Muscle of arm (tissue), 1 donor: ENCODE measurements at regions not wholly inside any gene's neighbourhood (a gene's known extent, or its start where the extent isn't known, plus 50 kb on each side); places are given as distances from the start of the nearest gene placed in this dataset.
"Not testable (repeated sequence)": the region's sequence is repeated elsewhere in the genome, so short reads cannot be mapped to it uniquely, and the experiment has no call there.

ENCODE experiments used
- DNase-seq: peaks from one replicate; pipeline ENCODE4 v3.0.0-alpha.2; 2013

DNA sequence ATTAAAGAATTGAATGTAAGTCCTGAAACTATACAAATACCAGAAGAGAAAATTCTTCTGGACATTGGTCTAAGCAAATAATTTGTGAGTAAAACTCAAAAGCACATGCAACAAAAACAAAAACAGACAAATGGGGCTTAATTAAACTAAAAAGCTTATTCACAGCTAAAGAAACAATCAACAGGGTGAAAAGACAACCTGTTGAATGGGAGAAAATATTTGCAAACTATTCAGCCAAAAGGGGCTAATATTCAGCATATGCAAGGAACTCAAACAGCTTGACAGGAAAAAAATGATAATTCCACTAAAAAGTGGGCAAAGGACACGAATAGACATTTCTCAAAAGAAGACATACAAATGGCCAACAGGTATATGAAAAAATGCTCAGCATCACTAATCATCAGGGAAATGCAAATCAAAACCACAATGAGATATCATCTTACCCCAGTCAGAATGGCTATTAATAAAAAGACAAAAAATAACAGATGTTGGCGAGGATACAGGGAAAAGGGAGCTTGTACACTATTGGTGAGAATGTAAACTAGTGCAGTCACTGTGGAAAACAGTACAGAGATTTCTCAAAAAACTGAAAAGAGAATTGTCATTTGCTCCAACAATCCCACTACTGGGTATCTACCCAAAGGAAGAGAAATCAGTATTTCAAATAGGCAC lies 177.5 kb upstream of the RTL1 start:
- no peak for DNase-seq

DNA sequence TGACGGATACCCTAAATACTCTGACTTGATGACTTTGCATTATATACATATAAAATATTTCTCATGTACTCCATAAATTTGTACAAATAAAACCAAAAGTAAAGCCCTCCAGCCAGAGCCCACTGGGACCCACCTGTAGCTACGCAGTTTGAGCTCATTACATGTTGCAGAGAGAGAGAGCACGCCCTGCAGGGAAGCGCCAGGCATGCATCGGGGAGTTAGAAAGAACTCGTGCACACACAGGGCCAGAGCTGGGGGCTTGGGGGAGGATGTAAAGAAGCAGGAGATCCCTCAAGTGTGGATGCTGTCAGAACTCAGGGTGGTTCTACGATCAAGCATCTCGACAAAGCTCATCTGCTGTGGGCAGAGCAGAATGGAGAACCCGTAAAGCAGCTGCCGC lies 178.5 kb upstream of the RTL1 start:
- DNase-seq, result no peak

DNA sequence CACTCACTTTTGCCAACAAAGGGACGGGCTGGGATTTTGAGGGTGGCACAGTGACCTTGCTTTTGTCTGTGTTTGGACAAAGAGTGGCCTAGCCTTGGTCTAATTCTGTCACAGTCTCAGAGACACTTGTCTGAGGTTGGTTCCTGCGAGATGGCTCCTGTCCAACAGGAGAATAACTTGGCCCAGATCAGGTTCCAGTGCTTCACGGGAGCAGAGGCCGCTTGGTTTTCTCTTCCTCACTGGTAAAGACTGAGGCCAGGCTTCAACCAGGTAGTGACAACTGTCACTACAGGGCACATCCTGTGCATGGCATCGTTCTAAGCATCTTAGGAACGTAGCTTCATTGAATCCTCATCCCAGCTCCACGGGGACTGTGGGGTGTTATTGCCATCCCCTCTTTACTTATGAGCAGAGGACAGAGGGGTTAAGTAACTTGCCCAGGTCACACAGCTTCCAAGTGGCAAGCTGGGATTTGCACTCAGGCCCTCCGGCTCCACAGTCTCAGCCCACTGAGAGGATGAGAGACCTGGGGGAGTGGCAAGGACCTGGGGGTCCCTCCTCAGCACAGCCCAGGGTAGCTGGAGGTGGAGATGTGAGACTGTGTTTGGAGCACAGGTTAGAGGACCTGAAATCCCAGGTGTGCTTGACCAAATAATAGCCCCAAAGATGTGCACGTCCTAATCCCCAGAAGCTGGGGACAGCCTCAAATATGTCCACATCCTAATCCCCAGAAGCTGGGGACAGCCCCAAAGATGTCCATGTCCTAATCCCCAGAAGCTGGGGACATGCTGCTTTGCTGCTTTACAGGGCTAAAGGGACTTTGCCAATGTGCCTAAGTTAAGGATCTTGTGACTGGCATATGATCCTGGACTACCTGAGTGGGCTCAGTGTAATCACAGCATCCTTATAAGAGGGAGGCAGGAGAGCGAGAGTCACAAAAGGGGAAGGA lies 179.2 kb upstream of the RTL1 start:
- DNase-seq, result no peak

DNA sequence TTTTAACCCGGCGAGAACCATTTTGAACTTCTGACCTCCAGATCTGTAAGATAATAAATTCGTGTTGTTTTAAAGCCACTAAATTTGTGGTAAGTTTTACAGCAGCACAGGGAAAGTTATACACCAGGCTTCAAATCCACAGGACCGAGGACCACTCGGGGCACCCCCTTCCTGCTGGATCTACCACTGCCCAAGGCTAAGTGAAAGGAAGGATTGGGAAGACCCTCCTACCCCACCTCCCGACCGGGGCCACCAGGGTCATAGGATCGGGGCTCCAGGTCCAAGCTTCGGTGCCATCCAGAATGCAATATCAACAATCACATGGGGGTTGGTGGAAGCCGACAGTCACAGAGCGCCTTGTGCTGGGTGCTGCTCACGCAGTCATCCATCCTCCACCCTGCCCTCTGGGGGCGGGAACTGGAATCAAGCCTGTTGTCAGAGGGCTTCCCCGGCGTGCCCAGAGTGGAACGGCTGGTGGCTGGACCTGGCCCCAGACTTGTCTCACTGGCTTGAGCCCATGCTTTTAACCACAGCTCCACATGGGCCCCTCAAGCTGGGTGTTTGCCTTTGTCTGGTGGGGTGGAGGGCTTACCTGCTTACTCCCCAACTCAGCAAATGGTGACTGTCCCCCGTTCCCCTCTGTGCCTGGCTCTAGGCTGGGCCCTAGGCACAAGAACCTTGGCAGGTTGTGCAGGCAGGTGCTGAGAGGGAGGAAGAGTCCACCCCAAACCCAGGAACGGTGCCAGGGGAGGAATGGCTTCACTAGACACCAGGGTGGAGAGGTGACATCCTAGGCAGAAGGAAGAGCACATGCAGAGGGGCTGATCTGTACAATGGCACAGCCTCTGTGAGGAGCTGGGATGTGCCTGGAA lies 180.3 kb upstream of the RTL1 start:
- no peak for DNase-seq

DNA sequence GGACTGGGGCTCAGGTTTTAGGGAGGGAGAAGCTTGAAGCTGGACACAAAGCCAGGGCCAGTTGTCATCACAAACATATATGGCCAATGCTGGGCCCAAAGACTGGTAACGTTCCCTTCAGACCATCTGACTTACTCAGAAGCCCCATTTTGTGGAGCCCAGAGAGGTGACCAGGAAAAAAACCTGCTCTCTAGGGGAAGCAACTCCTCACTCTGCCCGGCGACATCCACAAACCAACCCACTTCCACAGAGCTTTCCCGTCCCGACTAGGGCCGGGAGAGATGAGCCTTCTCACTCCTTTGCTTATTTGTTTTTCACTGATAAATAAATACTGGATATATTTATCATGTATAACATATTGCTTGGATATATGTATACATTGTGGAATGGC lies 180.9 kb upstream of the RTL1 start:
- DNase-seq, result no peak

DNA sequence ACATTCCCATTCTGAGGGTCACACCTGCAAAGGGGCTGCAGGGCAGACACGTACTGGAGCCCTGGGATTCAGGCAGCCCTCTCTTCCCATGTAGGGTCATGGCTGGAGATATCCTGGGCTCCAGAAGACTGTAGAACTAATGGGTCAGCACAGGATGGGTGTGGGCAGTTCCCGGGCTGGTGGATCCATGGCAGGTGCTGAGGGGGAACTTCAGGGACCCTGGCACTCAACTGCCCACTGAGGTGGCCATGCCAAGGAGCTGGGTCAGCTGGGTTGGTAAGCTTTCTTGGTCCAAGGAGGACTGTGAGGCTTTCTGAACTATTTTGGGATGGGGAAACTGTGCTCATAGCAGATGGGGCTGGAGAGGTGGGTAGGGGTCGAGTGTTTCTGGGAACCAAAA lies 183.4 kb upstream of the RTL1 start:
- no peak for DNase-seq

DNA sequence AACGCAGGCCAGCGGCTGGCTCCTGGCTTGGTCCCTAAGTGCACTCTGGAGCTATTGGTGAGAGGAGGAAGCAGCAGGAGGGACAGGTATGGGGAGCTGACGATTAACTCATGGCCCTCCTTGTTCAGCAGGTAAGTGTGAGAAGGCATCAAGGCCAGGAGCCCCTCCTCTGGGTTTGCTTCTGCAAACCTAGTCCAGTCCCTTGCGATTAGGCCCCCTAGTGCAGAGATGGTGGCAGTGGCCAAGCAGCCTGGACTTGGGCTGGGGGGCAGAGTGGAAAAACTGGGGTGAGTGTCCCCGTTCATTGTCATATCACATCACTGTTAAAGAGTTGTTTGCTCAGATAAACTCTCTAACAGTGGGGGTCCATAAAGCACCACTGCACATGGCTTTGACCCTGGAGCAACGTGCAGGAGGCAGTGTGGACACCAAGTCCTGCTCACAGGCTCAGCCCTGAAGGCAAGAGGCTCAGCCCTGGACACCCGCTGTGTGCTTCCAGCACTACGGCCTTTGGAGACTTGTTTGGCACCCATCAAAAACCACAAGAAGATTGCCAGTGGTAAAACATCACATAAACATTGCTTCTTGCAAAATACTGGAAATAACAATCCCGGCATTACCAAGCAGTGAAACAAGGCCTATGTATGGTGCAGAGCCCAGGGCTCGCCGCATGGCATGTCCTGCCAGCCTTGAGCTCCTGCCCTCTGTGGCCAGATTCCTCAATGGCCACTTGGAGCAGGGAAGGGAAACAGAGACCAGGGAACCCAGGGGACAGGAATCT lies 184.3 kb upstream of the RTL1 start:
- no peak for DNase-seq

DNA sequence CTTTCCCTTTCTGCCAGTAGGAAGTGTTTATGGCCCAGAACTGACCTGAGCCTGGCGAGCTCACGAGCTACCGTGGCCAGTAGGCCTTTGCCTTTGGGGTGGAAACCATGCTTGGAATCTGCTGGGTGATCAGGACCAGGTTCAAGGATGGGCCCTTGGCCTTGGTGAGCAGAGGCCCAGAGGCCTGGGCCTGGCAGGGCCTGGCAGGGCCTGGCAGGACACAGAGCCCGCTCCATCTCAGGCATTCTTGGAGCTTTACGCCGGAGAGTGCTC lies 184.8 kb upstream of the RTL1 start:
- DNase-seq, result no peak

DNA sequence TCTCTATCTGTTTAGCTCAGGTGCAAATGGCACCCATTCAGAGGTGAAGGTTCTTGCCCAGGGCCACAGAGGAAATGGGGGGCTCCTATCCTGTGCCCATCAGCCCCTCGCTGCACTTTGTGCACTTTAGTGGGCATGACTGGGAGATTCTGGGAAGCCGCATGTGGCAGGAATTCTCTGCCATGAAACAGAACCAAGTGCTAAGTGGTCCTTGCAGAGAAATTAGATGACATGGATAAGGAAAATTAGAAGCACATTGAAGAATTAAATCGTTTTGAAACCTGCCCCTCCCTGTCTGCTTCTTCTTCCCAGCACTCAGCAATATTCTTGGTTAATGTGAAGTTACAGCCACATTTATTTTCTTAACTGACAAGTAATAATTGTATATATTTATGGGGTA lies 185.2 kb upstream of the RTL1 start:
- no peak for DNase-seq

DNA sequence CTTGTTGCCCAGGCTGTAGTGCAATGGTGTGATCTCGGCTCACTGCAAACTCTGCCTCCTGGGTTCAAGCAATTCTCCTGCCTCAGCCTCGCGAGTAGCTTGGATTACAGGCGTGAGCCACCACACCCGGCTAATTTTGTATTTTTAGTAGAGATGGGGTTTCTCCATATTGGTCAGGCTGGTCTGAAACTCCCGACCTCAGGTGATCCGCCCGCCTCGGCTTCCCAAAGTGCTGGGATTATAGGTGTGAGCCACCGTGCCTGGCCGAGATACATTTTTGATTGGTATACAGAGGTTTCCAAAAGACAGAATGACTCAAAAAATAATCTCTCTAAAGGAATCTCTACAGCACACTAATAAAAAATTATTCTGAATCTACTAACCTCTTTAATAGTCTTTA lies 187.0 kb upstream of the RTL1 start:
- DNase-seq, result not testable (repeated sequence)

DNA sequence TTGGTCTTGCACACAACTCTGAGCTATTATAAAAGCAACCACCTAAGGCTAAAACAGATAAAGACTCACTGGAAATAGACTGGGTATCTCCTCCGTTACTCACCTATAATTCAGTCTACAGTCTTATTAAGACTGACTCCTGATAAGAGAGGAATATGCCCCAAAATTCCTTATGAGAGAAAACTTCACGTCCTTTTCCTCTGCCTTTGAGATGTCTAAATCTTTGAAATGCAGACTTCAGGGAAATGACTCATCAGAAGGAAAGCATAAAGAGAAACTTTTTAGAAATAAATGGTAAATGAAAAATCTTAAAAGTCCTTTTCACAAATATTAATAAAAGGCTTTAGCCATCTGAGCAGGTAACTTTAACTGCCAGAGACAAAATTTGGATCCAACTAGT lies 187.5 kb upstream of the RTL1 start:
- no peak for DNase-seq

DNA sequence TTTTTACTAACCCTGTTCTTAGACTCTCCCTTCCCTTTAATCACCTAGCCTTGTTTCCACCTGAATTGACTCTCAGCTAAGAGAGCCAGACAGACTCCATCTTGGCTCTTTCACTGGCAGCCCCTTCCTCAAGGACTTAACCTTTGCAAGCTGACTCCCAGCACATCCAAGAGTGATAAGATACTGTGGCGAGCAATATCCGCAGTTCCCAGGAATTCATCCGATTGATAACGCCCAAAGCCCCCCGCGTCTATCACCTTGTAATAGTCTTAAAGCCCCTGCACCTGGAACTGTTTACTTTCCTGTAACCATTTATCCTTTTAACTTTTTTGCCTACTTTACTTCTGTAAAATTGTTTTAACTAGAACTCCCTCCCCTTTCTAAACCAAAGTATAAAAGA lies 191.4 kb upstream of the RTL1 start:
- not testable (repeated sequence) for DNase-seq

DNA sequence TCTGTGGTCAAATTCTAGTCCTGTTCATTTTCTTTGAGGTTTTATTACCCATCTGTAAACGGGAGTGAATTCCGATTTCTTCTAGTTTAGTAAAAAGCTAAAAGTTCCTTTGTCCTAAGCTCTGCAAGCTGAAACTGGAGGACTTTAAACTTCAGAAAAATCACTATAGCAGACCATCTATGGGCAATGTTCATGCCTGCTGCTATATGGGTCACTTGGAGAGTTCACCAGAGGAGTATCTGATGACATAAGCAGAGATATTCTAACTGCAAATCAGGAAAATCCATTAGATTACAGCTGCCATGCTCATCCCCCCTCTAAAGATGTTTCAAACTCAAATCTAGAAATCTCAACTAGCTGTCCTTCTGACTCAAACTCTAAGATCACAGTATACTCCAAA lies 193.0 kb upstream of the RTL1 start:
- no peak for DNase-seq

DNA sequence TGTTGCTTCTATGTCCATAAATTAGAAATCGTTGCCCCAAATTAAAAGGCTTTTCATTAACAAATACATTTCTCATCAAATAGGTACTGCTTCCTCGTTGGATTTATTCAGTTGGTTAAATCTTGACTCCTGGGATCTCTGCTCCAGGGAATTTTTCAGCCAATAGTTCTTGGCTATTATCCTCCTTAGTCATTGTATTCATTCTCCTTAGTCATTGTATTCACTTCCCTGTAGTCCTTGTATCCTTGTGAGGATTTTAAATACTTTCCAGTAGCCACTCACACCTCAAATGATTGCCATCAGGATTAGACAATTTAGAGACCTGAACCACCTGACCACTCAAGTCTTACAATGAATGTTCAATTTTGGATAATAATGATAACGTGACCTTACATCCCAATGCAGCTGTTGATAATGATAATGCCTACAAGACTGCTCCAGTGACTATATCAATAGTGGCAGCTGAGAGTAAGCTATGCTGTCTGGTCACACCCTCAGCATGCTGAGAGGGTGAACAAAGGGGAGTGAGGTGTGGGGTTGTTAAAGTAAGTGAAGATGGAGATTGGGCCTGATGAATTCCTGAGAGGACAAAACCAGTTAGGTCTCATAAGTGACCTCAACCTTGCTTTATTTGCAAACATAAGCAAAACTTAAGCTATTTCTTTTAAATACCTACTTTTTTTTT lies 193.7 kb upstream of the RTL1 start:
- DNase-seq, result no peak

DNA sequence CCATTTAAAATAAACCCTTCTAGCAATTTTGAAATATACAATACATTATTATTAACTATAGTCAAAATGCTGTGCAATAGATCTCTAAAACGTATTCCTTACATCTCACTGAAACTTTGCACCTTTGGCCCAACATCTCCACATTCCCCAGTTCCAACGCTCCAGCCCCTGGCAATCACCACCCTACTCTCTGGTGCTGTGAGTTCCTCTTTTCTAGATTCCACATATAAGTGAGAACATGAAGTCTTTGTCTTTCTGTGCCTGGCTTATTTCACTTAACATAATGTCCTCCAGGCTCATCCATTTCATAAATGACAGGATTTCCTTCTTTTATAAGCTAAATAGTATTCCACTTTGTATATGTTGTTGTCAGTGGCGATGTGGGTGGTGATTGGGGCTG lies 194.7 kb upstream of the RTL1 start:
- DNase-seq, result no peak

DNA sequence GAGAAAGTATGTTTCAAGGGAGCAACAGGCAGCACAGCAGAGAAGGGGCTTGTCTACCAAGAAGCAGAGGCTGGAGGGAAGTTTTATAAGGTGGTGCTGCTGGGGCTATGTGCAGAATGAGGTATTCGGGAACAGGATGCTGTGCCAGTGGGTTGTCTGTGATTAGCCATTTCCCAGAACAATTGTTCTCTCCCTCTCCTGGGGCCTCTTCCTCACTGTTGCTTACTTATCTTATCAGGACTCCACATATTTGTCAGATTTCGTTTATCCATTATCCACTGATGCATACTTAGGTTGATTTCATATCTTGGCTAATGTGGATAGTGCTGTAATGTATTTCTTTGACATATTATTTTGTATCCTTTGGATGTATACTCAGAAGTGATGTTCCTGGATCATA lies 195.1 kb upstream of the RTL1 start:
- DNase-seq, result no peak

DNA sequence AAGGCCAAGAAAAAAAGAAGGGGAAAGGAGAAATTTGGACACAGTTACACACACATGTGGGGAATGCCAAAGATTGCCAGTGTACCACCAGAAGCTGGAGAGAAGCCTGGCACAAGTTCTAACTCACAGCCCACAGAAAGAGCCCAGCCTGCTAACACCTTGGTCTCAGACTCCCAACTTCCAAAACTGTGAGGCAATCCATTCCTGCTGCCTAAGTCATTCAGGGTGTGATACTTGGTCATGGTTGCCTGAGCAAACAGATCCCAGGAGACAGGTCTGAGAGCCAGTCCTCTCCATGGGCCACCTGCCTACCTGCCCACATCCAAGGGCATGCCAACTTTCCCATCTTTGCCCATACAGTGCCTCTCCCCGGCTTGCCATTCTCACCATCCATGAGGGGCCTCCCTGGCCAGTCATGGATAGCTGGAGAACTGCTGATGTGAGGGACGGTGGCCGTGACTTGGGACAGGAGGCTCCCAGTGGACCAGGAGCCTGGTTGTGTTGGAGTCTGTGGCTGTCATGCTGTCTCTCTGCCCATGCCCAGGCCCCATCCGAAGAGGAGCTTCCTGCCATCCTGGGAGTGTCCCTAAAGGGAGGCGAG lies 198.0 kb upstream of the RTL1 start:
- DNase-seq, result no peak

DNA sequence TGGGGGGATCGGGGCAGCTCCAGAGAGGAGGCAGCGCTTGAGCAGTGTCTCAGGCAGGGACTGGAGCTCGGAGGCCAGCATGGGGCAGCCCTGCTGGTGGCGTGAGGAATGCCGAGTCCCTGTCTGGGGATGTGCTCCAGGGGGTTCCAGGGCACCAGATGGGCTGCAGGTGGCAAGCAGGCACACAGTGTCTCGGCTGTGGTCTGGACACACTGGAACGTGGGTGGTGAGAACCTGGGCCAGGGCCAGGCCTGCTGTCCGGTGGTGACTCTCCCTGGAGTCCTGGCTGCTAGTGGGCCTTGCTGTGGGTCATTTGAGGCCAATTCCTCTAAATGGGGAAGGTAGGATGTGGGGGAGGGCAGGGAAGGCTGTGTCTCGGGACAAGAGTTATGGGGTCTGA lies 199.4 kb upstream of the RTL1 start:
- DNase-seq, result no peak

DNA sequence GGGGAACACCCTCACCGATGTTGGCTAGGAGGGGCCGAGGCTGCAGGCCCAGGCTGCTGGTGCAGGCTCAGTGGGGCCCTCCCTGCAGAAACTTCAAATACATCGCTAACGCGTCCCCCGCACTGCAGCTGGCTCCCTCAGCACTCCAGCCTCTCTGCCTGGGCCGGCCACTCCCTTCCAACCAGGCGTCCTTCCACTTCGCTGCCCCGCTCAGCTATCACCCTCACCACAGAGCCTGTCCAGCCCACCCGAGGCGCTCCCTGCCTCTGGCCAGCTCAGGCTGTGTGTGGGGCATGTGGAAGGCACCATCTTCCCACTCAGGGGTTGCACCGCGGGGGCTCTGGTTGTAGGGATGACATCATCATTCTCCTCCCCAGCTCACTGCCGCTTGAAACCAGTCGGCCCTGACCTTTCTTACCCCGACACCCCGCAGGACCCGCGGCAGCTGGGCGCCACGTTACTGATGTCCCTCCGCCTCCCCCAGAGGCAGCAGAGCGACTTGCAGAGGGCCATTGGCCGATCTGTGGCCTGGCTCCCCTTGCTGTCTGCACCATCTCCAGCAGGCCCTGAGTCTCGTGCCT lies 199.9 kb upstream of the RTL1 start:
- DNase-seq, result no peak

DNA sequence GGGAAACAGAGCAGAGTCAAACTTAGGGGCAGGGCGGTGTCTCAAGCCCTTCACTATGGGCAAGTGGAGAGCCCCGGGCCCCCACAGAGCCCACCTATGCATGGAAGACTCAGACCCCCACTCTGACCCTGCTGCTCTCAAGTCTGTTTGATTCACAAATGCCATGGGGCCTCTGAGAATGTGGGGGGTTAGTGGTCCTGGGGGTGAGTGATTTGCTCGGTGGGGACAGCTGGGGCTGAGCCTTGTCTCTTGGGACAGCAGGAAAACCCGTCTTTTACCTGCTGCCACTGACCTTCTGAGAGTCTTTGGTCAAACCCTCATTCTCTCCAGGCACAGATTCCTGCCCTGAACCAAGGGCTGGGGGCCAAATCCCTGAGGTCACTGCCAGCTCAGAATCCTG lies 201.0 kb upstream of the RTL1 start:
- no peak for DNase-seq

DNA sequence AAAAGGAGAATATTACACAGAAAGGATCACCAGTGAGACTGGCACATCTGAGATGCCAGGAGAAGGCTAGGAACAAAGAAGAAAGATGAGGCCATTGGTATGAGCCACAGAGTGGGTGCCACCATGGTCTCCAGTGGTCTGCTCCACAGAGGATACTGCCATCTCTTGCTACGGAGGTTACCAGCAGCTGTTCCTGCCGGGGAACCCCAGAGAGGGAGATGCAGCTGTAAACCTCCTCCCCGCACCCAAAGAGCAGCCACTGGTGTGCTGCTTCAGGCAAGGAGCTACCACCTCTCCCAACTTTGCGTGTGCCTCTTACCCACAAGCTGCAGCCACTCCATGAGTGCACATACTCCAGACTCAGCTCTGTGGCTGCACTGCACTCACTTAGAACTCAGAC lies 201.5 kb upstream of the RTL1 start:
- no peak for DNase-seq
